SIG-M5 treated with dmso at 0.1 percent for 504 hours (cell line): ENCODE measurements at regions not wholly inside any gene's neighbourhood (a gene's known extent, or its start where the extent isn't known, plus 50 kb on each side); places are given as distances from the start of the nearest gene placed in this dataset.

Source experiments
- DNase-seq: peaks from one replicate; lab custom pipeline; 2025; ENCODE audit not compliant: unreplicated experiment; lab: John Stamatoyannopoulos, UW

- DNase-seq, result no peak
These were observed 65.8 kb upstream of the SLC4A4 start for GRCh38 chr4:71272976-71273375.

- no peak for DNase-seq
These were observed 63.8 kb upstream of the SLC4A4 start for GRCh38 chr4:71275004-71275403.

- no peak for DNase-seq
These were observed 63.2 kb upstream of the SLC4A4 start for GRCh38 chr4:71275570-71275969.

GRCh38 chr4:71277353-71277752 is 61.5 kb upstream of the SLC4A4 start:
- DNase-seq, result no peak

- DNase-seq, result no peak
These were observed 55.1 kb upstream of the SLC4A4 start for GRCh38 chr4:71283642-71284257.

- no peak for DNase-seq
These were observed 51.5 kb upstream of the SLC4A4 start for GRCh38 chr4:71287305-71287704.

- no peak for DNase-seq
These were observed 49.9 kb upstream of the SLC4A4 start for GRCh38 chr4:71288875-71289274.
